ENCODE measurements at regions not wholly inside any gene's neighbourhood (a gene's known extent, or its start where the extent isn't known, plus 50 kb on each side); places are given as distances from the start of the nearest gene placed in this dataset.

- no peak for DNase-seq (ENCODE audit: low spot score)
- no peak overlapping the region for H3K27ac ChIP-seq
- POLR2A ChIA-PET (ENCODE audit: low non-redundant PET) = no interaction called here
- peak; percentile 22 for TF ChIP-seq CTCF (conservative IDR thresholded peaks at IDR 0.05; ENCODE audit: low read depth)
- CTCF ChIA-PET = interaction anchor here (0.5 kb wide), 1 partner anchor 433 kb away, joined by 3 read pairs; no protein-coding TSS in a partner anchor
Measured at GRCh38 chr10:9427209-9427608, 1372.7 kb downstream of the GATA3 start.

GRCh38 chr10:9437131-9437530 is 1382.6 kb downstream of the GATA3 start:
- DNase-seq (ENCODE audit: low spot score) = peak; percentile 30
- POLR2A ChIA-PET (ENCODE audit: low non-redundant PET) = no interaction called here
- no peak overlapping the region for H3K27ac ChIP-seq
- CTCF ChIA-PET = no interaction called here
- TF ChIP-seq CTCF (conservative IDR thresholded peaks at IDR 0.05; ENCODE audit: low read depth) = no peak

GRCh38 chr10:9443758-9444157 is 1389.3 kb downstream of the GATA3 start:
- POLR2A ChIA-PET (ENCODE audit: low non-redundant PET) = no interaction called here
- no peak for DNase-seq (ENCODE audit: low spot score)
- no peak for TF ChIP-seq CTCF (conservative IDR thresholded peaks at IDR 0.05; ENCODE audit: low read depth)

GRCh38 chr10:9449530-9449929 is 1395.0 kb downstream of the GATA3 start:
- POLR2A ChIA-PET (ENCODE audit: low non-redundant PET) = no interaction called here
- DNase-seq (ENCODE audit: low spot score) = no peak
- TF ChIP-seq CTCF (conservative IDR thresholded peaks at IDR 0.05; ENCODE audit: low read depth) = no peak
- H3K27ac ChIP-seq = no peak overlapping the region
- CTCF ChIA-PET = interaction anchor here (0.5 kb wide), 1 partner anchor 133 kb away, joined by 4 read pairs; no protein-coding TSS in a partner anchor

More at GRCh38 chr10:9443758-9444157, 1389.3 kb downstream of the GATA3 start:
- no peak overlapping the region for H3K27ac ChIP-seq
- CTCF ChIA-PET = no interaction called here

GRCh38 chr10:9450801-9451200 is 1396.3 kb downstream of the GATA3 start:
- ChIA-PET POLR2A (ENCODE audit: low non-redundant PET) (no interaction called here), CTCF (no interaction called here)
- no peak for DNase-seq (ENCODE audit: low spot score)
- H3K27ac ChIP-seq = no peak overlapping the region
- no peak for TF ChIP-seq CTCF (conservative IDR thresholded peaks at IDR 0.05; ENCODE audit: low read depth)

- ChIA-PET POLR2A (ENCODE audit: low non-redundant PET) (no interaction called here), CTCF (no interaction called here)
- no peak for DNase-seq (ENCODE audit: low spot score)
- no peak for TF ChIP-seq CTCF (conservative IDR thresholded peaks at IDR 0.05; ENCODE audit: low read depth)
- H3K27ac ChIP-seq = no peak overlapping the region
Measured at GRCh38 chr10:9451211-9451773, 1396.8 kb downstream of the GATA3 start.

All from RWPE1 (cell line).